ENCODE measurements at regions not wholly inside any gene's neighbourhood (a gene's known extent, or its start where the extent isn't known, plus 50 kb on each side); places are given as distances from the start of the nearest gene placed in this dataset.

DNA sequence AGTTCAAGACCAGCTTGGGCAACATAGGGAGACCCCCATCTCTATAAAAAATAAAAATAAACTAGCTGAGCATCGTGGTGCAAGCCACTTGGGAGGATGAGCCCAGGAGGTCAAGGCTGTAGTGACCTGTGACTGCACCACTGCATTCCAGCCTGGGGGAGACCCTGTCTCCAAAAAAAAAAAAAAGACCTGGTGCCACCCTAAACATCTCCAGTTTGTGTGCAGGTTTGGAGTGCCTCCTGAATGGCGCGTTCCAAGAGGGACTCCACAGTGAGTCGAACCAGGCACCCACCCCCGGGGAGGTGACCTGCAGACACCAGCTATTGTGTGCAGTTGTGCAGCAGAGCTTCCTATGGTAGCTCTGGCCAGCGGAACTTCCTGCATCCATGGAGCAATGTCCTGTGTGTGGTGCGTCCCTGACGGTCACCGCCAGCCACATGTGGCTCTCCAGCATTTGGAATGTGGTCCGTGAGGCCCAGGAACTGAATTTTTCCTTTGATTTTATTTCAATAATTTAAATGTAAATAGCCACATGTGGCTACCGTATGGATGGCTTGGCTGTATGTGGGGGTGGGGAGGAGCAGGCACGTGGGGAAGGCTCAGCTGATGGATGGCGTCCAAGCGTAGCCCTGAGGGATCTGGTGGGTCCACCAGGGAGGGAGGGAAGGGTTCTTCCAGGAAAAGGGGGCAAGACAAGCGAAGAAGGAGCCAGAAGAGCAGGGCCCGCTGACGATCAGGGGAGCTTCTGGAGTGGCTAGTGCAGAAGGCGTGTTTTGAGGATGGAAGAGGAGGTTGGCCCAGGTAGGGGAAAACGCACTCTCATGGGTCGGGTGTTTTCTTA is 107.1 kb upstream of the GSE1 start:
- Histone ChIP-seq H3K36me3 (ENCODE audit: control insufficient read depth, insufficient read depth, low read length) (no peaks in the 10 kb centered on the region), H3K27me3 (replicated peaks; ENCODE audit: control insufficient read depth, insufficient read depth, low read length) (no peaks in the 10 kb centered on the region; the same call in 1 of the 2 replicates), H3K4me3 (replicated peaks; ENCODE audit: low read depth, low read length) (no peak overlapping the region)
- DNase-seq (ENCODE audit: extremely low read depth, insufficient read length) = no peak
- TF ChIP-seq, protein P1, sequence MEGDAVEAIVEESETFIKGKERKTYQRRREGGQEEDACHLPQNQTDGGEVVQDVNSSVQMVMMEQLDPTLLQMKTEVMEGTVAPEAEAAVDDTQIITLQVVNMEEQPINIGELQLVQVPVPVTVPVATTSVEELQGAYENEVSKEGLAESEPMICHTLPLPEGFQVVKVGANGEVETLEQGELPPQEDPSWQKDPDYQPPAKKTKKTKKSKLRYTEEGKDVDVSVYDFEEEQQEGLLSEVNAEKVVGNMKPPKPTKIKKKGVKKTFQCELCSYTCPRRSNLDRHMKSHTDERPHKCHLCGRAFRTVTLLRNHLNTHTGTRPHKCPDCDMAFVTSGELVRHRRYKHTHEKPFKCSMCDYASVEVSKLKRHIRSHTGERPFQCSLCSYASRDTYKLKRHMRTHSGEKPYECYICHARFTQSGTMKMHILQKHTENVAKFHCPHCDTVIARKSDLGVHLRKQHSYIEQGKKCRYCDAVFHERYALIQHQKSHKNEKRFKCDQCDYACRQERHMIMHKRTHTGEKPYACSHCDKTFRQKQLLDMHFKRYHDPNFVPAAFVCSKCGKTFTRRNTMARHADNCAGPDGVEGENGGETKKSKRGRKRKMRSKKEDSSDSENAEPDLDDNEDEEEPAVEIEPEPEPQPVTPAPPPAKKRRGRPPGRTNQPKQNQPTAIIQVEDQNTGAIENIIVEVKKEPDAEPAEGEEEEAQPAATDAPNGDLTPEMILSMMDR (IDR thresholded peaks at IDR 0.05; ENCODE audit: insufficient read depth, low read length, poor library complexity, severe bottlenecking) = no peak

DNA sequence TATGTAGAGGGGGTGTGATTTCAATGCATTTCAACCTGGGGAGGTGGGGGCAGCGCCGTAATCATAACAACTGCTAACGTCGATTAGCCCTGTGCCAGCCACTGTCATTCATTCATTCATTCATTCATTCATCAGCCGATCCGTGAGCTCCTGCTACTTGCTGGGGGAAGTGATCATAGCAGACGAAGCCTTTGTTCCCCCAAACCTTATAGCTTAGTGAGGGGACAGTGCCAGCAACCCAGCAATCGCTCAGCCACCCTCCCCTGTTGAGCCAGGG is 106.5 kb upstream of the GSE1 start:
- H3K27me3 ChIP-seq (replicated peaks; ENCODE audit: control insufficient read depth, insufficient read depth, low read length) = no peaks in the 10 kb centered on the region; the same call in 1 of the 2 replicates
- TF ChIP-seq, protein P1 (IDR thresholded peaks at IDR 0.05; ENCODE audit: insufficient read depth, low read length, poor library complexity, severe bottlenecking) = no peak
- no peaks in the 10 kb centered on the region for H3K36me3 ChIP-seq (ENCODE audit: control insufficient read depth, insufficient read depth, low read length)
- H3K4me3 ChIP-seq (replicated peaks; ENCODE audit: low read depth, low read length) = no peak overlapping the region
- no peak for DNase-seq (ENCODE audit: extremely low read depth, insufficient read length)

DNA sequence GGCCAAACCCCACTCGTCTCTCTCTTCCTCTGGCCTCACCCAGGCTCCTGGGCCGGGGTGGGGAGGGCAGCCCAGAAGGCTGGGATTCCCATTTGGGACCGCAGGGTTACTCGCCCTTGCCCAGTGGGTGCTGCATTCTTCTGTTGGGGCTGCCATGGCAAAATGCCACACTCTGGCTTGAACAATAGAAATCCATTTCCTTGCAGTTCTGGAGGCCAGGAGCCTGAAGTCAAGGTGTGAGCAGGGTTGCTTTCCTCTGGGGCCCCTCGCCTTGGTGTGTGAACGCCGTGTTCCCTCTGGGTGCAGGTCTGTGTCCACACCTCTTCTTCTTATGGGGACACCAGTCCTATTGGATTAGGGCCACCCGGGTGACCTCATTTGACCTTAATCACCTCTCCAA is 105.8 kb upstream of the GSE1 start:
- DNase-seq (ENCODE audit: extremely low read depth, insufficient read length) = no peak
- Histone ChIP-seq H3K36me3 (ENCODE audit: control insufficient read depth, insufficient read depth, low read length) (no peaks in the 10 kb centered on the region), H3K4me3 (replicated peaks; ENCODE audit: low read depth, low read length) (no peak overlapping the region), H3K27me3 (replicated peaks; ENCODE audit: control insufficient read depth, insufficient read depth, low read length) (no peaks in the 10 kb centered on the region; the same call in 1 of the 2 replicates)
- TF ChIP-seq, protein P1 (IDR thresholded peaks at IDR 0.05; ENCODE audit: insufficient read depth, low read length, poor library complexity, severe bottlenecking) = no peak

DNA sequence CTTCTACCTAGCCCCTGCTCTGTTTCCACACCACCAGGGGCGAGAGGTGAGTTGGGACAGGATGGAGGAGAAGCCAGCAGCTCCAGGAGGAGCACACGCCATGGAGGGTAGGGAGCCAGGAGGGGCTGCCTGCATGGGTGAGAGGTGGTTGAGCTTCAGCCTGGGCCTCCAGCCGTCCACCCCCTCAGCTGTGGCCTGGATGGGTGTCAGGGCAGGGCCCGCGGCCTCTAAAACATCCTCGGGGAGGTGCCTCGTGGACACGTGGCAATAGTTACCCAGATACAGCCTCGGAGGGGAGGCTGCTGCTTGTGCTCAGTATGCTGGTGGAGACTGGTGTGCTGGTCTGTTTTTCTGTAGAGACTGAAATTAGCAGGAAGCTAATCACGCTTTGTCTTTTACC is 104.7 kb upstream of the GSE1 start:
- no peaks in the 10 kb centered on the region for H3K36me3 ChIP-seq (ENCODE audit: control insufficient read depth, insufficient read depth, low read length)
- DNase-seq (ENCODE audit: extremely low read depth, insufficient read length) = no peak
- TF ChIP-seq, protein P1 (IDR thresholded peaks at IDR 0.05; ENCODE audit: insufficient read depth, low read length, poor library complexity, severe bottlenecking) = no peak
- H3K27me3 ChIP-seq (replicated peaks; ENCODE audit: control insufficient read depth, insufficient read depth, low read length) = no peaks in the 10 kb centered on the region; the same call in 1 of the 2 replicates
- H3K4me3 ChIP-seq (replicated peaks; ENCODE audit: low read depth, low read length) = no peak overlapping the region

DNA sequence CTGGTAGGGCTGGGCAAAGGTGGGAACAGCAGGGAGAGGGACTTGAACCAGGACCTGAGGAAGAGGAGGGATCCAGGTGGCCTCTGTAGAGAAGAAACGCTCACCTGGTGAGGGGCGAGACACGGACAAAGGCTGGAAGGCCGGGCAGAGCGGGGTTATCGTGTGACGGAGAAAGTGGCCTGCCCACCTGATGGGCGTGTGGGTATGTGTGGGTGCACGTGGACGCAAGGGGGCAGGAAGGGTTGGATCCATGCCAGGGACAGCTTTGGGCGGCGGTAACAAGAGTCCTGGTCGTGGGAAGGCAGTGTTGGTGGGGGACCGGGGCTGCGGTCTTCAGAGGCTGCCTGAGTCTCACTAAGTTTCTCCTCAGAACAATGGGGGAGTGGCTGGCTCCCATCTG is 104.1 kb upstream of the GSE1 start:
- H3K4me3 ChIP-seq (replicated peaks; ENCODE audit: low read depth, low read length) = no peak overlapping the region

More for the DNA sequence above, 104.1 kb upstream of the GSE1 start:
- Histone ChIP-seq H3K36me3 (ENCODE audit: control insufficient read depth, insufficient read depth, low read length) (no peaks in the 10 kb centered on the region), H3K27me3 (replicated peaks; ENCODE audit: control insufficient read depth, insufficient read depth, low read length) (no peaks in the 10 kb centered on the region; the same call in 1 of the 2 replicates)
- no peak for DNase-seq (ENCODE audit: extremely low read depth, insufficient read length)
- TF ChIP-seq, protein P1 (IDR thresholded peaks at IDR 0.05; ENCODE audit: insufficient read depth, low read length, poor library complexity, severe bottlenecking) = no peak
